Activated naive CD4-positive, alpha-beta T cell treated with anti-CD3 and anti-CD28 coated beads for 36 hours (primary cell): ENCODE measurements at regions not wholly inside any gene's neighbourhood (a gene's known extent, or its start where the extent isn't known, plus 50 kb on each side); places are given as distances from the start of the nearest gene placed in this dataset.
"Not testable (repeated sequence)": the region's sequence is repeated elsewhere in the genome, so short reads cannot be mapped to it uniquely, and the experiment has no call there.

Experiments
- CTCF ChIA-PET: fragments of 350-600 bp; sonication (Branson Sonifier 250); formaldehyde crosslinking; loops from one replicate; lab custom pipeline; 2021; ENCODE audit warnings: antibody characterized with exemption; lab: Charles Lee
- DNase-seq: peaks from one replicate; pipeline ENCODE4 v3.0.0-alpha.2; 2020
- H3K27ac Mint-ChIP-seq: one replicate; pipeline ENCODE4 v1.8.0; 2021; ENCODE audit warnings: mild to moderate bottlenecking, mixed read lengths
- H3K27me3 Mint-ChIP-seq: one replicate; pipeline ENCODE4 v1.8.0; 2021; ENCODE audit warnings: low read depth, mixed read lengths
- H3K36me3 Mint-ChIP-seq: one replicate; pipeline ENCODE4 v1.8.0; 2021; ENCODE audit warnings: low read depth, mixed read lengths
- H3K4me1 Mint-ChIP-seq: one replicate; pipeline ENCODE4 v1.8.0; 2021; ENCODE audit warnings: low read depth, mixed read lengths
- H3K4me3 Mint-ChIP-seq: one replicate; pipeline ENCODE4 v1.8.0; 2021; ENCODE audit warnings: mild to moderate bottlenecking, moderate library complexity, mixed read lengths
- H3K9me3 Mint-ChIP-seq: one replicate; pipeline ENCODE4 v1.8.0; 2021; ENCODE audit warnings: mixed read lengths
- intact Hi-C: fragments of 100-400 bp; cut with micrococcal nuclease; formaldehyde crosslinking; loops from one replicate; pipeline ENCODE4 v1.15.1; 2023

DNA sequence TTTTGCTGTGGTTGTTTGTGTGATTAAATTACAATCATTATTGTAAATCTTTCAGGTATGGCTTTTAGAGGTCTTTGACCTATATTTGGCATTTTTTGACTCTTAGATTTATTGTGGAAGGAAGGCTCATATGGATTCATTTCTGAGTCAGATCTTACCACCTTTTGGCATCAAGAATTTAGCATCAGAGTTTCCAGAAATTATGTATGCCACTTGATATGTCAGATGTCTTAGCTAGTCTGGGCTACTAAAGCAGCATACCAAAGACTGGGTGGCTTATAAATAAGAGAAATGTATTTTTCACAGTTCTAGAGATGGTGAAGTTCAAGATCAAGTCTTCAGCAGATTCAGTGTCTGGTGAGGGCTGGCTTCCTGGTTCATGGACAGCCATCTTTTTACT, 129.5 kb upstream of the PZP start:
- intact Hi-C loops, result no loop called here
- DNase-seq, result no peak
- Mint-ChIP-seq H3K4me1 (peaks cover 14% of the 10 kb centered on the region), H3K27me3 (no peaks in the 10 kb centered on the region), H3K4me3 (no peak overlapping the region), H3K9me3 (peaks cover 6% of the 10 kb centered on the region), H3K27ac (no peak overlapping the region), H3K36me3 (peaks cover 3% of the 10 kb centered on the region)
- CTCF ChIA-PET, result no interaction called here

DNA sequence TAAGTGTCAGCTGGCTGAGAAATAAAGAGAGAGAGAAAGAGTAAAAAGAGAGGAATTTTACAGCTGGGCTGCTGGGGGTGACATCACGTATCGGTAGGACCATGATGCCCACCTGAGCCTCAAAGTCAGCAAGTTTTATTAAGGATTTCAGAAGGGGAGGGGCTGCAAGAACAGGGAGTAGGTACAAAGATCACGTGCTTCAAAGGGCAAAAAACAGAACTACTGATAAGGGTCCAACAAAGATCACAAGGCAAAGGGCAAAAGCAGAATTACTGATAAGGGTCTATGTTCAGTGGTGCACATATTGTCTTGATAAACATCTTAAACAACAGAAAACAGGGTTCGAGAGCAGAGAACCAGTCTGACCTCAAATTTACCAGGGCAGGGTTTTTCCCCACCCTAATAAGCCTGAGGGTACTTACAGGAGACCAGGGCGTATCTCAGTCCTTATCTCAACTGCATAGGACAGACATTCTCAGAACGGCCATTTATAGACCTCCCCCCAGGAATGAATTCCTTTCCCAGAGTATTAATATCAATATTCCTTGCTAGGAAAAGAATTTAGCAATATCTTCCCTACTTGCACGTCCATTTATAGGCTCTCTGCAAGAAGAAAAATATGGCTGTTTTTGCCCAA, 128.3 kb upstream of the PZP start:
- H3K27me3 Mint-ChIP-seq, H3K4me3 Mint-ChIP-seq, H3K4me1 Mint-ChIP-seq, CTCF ChIA-PET, H3K36me3 Mint-ChIP-seq, DNase-seq, H3K9me3 Mint-ChIP-seq, H3K27ac Mint-ChIP-seq, intact Hi-C loops: not testable (repeated sequence)

DNA sequence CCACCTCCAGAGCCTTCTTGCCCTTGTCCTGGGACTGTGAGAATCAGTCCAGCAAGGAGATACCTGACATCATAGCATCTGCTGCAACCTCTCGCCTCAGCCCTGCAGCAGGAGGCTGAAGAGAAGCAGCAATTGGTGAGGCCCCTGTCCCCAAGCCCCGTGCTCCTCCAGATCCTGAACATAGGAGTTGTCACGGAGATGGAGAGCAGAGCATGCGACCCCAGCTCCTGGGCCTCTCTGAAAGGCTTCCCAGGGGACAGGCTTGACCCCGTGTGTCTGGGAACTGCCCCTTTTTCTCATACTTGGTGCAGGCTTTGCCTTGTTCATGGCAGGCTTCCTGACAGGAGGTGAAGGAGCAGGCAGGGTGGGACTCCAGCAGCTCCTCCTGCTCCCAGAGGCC, 127.7 kb upstream of the PZP start:
- CTCF ChIA-PET, result interaction anchor here (0.5 kb wide), 1 partner anchor 807 kb away, joined by 5 read pairs; no protein-coding TSS in a partner anchor
- Mint-ChIP-seq H3K9me3 (peaks cover 6% of the 10 kb centered on the region), H3K36me3 (peaks cover 3% of the 10 kb centered on the region), H3K4me1 (peaks cover 9% of the 10 kb centered on the region), H3K27ac (no peak overlapping the region), H3K27me3 (no peaks in the 10 kb centered on the region), H3K4me3 (no peak overlapping the region)
- no peak for DNase-seq
- intact Hi-C loops, result no loop called here

DNA sequence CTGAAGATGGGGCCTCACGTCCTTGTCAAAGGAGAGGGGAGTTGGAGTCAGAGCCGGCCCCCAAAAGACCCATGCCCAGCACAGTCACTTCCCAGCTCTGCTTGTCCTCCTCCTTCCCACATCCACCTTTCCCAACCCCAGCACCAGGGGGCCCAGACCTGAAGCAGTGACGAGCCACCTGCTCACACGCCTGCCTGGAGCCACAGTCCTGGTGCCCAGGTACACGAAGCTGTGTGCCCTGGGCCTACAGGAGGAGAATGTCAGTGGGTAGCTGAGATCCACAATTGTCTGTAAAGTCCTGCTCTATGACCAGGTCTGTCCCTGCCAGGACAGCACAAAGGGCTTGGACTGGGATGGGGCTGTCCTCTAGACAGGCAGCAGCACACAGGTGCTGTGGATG, 126.8 kb upstream of the PZP start:
- intact Hi-C loops, result loop anchor here (5.0 kb wide), 1 partner anchor 282 kb away; no protein-coding TSS in a partner anchor
- Mint-ChIP-seq H3K27me3 (no peaks in the 10 kb centered on the region), H3K27ac (no peak overlapping the region), H3K9me3 (peaks cover 6% of the 10 kb centered on the region), H3K36me3 (peaks cover 3% of the 10 kb centered on the region), H3K4me3 (no peak overlapping the region), H3K4me1 (peaks cover 5% of the 10 kb centered on the region)
- CTCF ChIA-PET, result interaction anchor here (0.7 to 1.0 kb wide), 2 partner anchors 10 to 31 kb away, joined by 3 read pairs; no protein-coding TSS in a partner anchor
- DNase-seq, result no peak

DNA sequence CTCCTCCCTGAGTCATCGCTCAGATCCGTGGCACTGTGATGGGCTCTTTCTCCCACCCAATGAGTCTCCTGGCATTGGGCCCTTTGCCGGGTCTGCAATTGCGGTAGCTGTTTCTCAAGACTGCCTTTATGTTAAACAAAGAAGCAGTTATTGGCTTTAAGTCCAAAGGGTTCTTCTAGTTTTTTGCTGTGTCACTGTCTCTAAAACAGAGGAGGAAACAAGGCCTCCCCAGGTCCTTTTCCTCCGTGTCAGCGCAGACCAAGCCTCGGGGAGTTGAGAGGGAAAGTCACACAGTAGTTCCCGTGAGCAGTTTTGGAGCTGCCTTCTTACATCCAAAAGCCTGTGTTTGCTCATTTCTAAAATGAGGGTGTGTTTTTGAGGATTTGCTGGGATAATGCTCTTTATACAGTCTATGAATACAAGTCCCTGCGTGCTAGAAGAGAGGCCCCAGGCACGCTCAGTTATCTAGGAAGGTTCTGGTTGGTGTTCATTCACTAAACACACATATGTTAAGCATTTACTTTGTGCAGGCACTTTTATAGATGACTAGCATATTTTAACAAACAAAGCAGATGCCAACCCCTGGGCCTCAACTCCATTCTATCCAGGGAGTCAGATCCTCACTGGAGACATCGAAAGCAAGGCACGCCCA, 126.0 kb upstream of the PZP start:
- intact Hi-C loops, result loop anchor here (5.0 kb wide), 1 partner anchor 283 kb away; no protein-coding TSS in a partner anchor
- Mint-ChIP-seq H3K4me1 (peaks cover 5% of the 10 kb centered on the region), H3K4me3 (no peak overlapping the region), H3K9me3 (peaks cover 6% of the 10 kb centered on the region), H3K27me3 (no peaks in the 10 kb centered on the region), H3K36me3 (peaks cover 3% of the 10 kb centered on the region), H3K27ac (no peak overlapping the region)
- no peak for DNase-seq
- CTCF ChIA-PET, result no interaction called here

DNA sequence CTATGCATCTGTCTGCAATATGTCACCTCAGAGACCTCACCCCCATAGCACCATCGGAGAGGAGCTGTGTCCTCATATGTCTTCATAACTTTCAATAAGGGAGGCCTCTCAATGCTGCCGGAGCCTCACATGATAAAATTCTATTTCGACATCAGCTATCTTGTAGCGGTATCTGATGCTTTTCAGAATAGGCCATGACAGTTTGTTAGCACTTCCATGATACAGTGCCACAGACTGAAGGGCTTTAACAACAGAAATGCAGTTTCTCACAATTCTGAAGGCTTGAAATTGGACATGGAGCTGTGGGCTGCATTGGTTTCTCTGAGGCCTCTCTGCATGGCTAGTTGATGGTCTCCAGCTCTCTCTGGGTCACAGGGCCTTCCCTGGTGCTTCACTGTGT, 125.0 kb upstream of the PZP start:
- no peak for DNase-seq
- Mint-ChIP-seq H3K4me3 (no peak overlapping the region), H3K27ac (no peak overlapping the region), H3K36me3 (peaks cover 3% of the 10 kb centered on the region), H3K9me3 (peaks cover 6% of the 10 kb centered on the region), H3K27me3 (no peaks in the 10 kb centered on the region), H3K4me1 (peaks cover 5% of the 10 kb centered on the region)
- CTCF ChIA-PET, result interaction anchor here (0.7 to 3.1 kb wide), 6 partner anchors 10 to 416 kb away, joined by 3 to 32 read pairs (median 3); no protein-coding TSS in a partner anchor
- intact Hi-C loops, result loop anchor here (5.0 kb wide), 1 partner anchor 284 kb away; no protein-coding TSS in a partner anchor

DNA sequence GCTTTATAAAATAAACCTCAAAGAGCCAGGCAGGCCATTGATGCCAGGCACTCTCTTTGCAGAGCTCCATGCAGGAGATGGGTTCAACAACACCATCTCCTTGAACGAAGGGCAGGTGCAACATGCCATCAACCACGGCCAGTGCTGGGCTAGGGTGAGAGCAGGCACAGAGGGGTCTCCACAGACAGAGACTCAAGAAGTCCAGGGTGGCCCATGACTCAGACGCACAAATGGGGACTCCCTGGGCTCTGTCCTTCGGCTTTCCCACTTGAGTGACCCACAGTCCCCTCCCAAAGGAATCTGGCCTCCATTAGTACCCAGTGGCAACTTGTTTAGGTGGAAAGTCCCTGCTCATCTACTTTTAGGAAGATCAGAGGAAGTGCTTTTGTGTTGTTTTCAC, 124.4 kb upstream of the PZP start:
- no peak overlapping the region for H3K27ac Mint-ChIP-seq
- peaks cover 6% of the 10 kb centered on the region for H3K4me1 Mint-ChIP-seq
- no peak overlapping the region for H3K4me3 Mint-ChIP-seq

DNA sequence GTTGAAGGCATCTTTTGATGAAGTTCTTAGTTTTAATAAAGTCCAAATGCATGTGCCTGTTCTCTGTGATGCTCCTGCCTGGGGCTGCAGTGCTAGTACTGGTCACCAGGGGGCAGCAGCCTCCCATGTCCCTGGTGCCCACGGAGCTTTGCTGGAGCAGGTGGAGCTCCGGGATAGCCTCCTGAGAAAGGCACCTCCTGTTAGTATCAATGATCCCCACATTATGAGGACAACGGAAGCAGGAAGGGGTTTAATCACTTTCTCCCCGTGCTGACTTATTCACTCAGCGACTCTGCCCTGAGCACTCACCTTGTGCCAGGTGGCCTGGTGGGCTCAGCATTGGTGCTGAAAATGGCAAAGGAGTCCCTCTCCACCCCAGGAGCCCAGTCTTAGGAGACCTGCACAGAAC, 123.0 kb upstream of the PZP start:
- intact Hi-C loops, result loop anchor here (1.0 to 5.0 kb wide), 4 partner anchors 138 to 420 kb away; no protein-coding TSS in a partner anchor
- no peak overlapping the region for H3K4me3 Mint-ChIP-seq

More for the DNA sequence above, 124.4 kb upstream of the PZP start:
- intact Hi-C loops, result loop anchor here (5.0 kb wide), 1 partner anchor 285 kb away; no protein-coding TSS in a partner anchor
- Mint-ChIP-seq H3K36me3 (peaks cover 3% of the 10 kb centered on the region), H3K9me3 (peaks cover 6% of the 10 kb centered on the region), H3K27me3 (no peaks in the 10 kb centered on the region)
- DNase-seq, result no peak
- CTCF ChIA-PET, result interaction anchor here (0.6 to 3.1 kb wide), 7 partner anchors 10 to 417 kb away, joined by 3 to 32 read pairs (median 3); no protein-coding TSS in a partner anchor

DNA sequence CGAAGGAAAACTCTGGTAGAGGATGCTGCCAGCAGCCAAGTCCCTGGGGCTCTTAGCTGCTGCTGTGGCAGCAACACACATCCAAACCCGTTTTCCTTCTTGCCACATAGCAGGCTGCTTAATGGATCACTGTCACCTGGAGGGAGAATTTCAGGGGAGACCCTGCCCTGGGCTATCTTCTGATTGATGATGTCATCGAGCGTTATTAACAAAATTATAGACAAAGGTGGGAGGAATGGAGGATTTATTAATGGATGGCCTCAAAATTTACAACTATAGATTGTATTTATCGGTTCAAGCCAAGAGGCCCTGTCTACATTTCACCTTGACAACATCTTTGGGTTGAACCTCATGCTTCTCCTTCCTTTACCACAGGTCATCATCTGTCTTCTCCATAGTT, 120.8 kb upstream of the PZP start:
- peaks cover 15% of the 10 kb centered on the region for H3K4me1 Mint-ChIP-seq
- H3K9me3 Mint-ChIP-seq, result no peaks in the 10 kb centered on the region
- H3K4me3 Mint-ChIP-seq, result no peak overlapping the region
- no peak for DNase-seq
- intact Hi-C loops, result loop anchor here (5.0 kb wide), 1 partner anchor 267 kb away; no protein-coding TSS in a partner anchor
- CTCF ChIA-PET, result interaction anchor here (1.1 kb wide), 1 partner anchor 297 kb away, joined by 3 read pairs; no protein-coding TSS in a partner anchor
- H3K27me3 Mint-ChIP-seq, result no peaks in the 10 kb centered on the region
- H3K27ac Mint-ChIP-seq, result no peak overlapping the region
- H3K36me3 Mint-ChIP-seq, result no peaks in the 10 kb centered on the region

More for the DNA sequence above, 123.0 kb upstream of the PZP start:
- peaks cover under 1% of the 10 kb centered on the region for H3K36me3 Mint-ChIP-seq
- H3K27ac Mint-ChIP-seq, result no peak overlapping the region
- CTCF ChIA-PET, result interaction anchor here (0.6 to 3.1 kb wide), 9 partner anchors 12 to 1347 kb away, joined by 3 to 32 read pairs (median 4); no protein-coding TSS in a partner anchor
- H3K9me3 Mint-ChIP-seq, result peaks cover 1% of the 10 kb centered on the region
- peaks cover 15% of the 10 kb centered on the region for H3K4me1 Mint-ChIP-seq
- DNase-seq, result peak; percentile 78
- no peaks in the 10 kb centered on the region for H3K27me3 Mint-ChIP-seq

DNA sequence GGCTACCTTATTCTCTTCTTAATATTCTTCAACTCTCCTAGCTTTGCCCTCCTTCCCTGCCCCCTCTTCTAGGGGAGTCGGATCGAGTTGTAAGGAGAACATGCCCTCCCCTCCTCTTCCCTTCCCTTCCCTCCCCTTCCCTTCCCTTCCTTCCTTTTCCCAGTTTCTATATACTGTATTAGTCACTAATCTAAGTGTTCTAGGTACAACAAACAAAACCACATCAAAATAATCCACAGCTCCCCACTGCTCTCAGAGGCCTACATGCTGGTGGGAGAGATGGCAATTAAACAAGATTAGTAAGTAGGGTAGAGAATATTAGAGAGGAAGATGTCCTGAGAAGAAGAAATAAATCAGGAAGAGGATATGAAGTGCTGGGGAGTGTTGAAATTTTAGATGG, 119.9 kb upstream of the PZP start:
- DNase-seq, result no peak
- no peaks in the 10 kb centered on the region for H3K36me3 Mint-ChIP-seq
- no peak overlapping the region for H3K27ac Mint-ChIP-seq
- no peaks in the 10 kb centered on the region for H3K27me3 Mint-ChIP-seq
- CTCF ChIA-PET, result no interaction called here
- intact Hi-C loops, result loop anchor here (5.0 kb wide), 1 partner anchor 266 kb away; no protein-coding TSS in a partner anchor
- peaks cover 15% of the 10 kb centered on the region for H3K4me1 Mint-ChIP-seq
- no peaks in the 10 kb centered on the region for H3K9me3 Mint-ChIP-seq
- H3K4me3 Mint-ChIP-seq, result no peak overlapping the region

DNA sequence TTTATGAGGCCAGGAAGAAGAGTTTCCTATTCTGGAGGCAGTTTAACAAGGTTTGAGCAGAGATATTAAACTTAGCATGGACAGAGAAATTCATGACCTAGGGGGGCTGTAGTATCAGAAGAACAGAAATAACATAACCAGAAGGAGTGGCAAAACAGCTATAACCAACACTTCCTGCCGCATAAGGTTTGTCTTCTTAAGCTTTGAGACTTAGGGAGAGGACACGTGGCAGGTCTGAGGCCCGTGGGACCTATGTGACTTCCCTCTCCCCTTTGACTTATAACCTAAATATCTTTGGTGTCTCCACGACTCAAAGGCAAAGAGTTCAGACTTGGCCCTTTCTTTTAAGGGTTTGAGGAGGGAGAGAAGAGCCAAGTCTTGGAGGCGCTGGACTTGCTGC, 119.1 kb upstream of the PZP start:
- H3K9me3 Mint-ChIP-seq, result no peaks in the 10 kb centered on the region

DNA sequence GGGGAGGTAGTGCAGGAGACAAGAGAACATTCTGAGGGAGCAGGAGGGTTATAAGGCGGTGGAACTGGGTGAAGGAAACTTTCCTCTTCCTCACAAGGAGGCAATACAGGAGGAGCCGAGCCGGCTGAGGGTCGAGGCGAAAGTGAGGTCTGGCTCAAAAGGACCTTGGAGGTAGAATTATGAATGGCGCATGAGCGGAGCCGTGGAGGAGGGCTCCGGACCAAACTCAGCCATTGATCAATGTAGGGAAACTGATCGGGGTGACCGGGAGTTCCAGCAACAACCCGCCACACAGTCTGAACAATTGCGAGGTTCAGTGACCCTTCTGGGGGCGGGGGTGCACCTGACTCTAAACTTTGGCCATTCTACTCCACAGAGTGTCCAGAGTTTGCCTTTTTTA, 118.7 kb upstream of the PZP start:
- H3K27me3 Mint-ChIP-seq, H3K36me3 Mint-ChIP-seq, H3K4me3 Mint-ChIP-seq, H3K9me3 Mint-ChIP-seq, H3K27ac Mint-ChIP-seq, CTCF ChIA-PET, DNase-seq: not testable (repeated sequence)
- peaks cover 15% of the 10 kb centered on the region for H3K4me1 Mint-ChIP-seq
- intact Hi-C loops, result loop anchor here (5.0 kb wide), 1 partner anchor 265 kb away; no protein-coding TSS in a partner anchor

More for the DNA sequence above, 119.1 kb upstream of the PZP start:
- H3K4me3 Mint-ChIP-seq, result no peak overlapping the region
- H3K27ac Mint-ChIP-seq, result no peak overlapping the region
- no peaks in the 10 kb centered on the region for H3K36me3 Mint-ChIP-seq
- peaks cover 15% of the 10 kb centered on the region for H3K4me1 Mint-ChIP-seq
- CTCF ChIA-PET, result no interaction called here
- intact Hi-C loops, result loop anchor here (5.0 kb wide), 1 partner anchor 265 kb away; no protein-coding TSS in a partner anchor
- H3K27me3 Mint-ChIP-seq, result no peaks in the 10 kb centered on the region
- DNase-seq, result no peak
